Dermis blood vessel endothelial cell (primary cell): ENCODE measurements at regions not wholly inside any gene's neighbourhood (a gene's known extent, or its start where the extent isn't known, plus 50 kb on each side); places are given as distances from the start of the nearest gene placed in this dataset.

Experiments used
- DNase-seq: peaks from one replicate; pipeline ENCODE4 v3.0.0; 2010

GRCh38 chr15:93706495-93707292 is 524.7 kb upstream of the MCTP2 start:
- no peak for DNase-seq

- no peak for DNase-seq
Observed at GRCh38 chr15:93705753-93706455, 525.5 kb upstream of the MCTP2 start.

GRCh38 chr15:93703092-93703739 is 528.1 kb upstream of the MCTP2 start:
- no peak for DNase-seq

- no peak for DNase-seq
Observed at GRCh38 chr15:93700051-93700450, 531.3 kb upstream of the MCTP2 start.

GRCh38 chr15:93694033-93694432 is 537.3 kb upstream of the MCTP2 start:
- no peak for DNase-seq

- DNase-seq = no peak
Observed at GRCh38 chr15:93683651-93684050, 547.7 kb upstream of the MCTP2 start.

- DNase-seq = no peak
Observed at GRCh38 chr15:93671387-93671943, 559.9 kb upstream of the MCTP2 start.

- no peak for DNase-seq
Observed at GRCh38 chr15:93670931-93671330, 560.4 kb upstream of the MCTP2 start.

GRCh38 chr15:93664213-93664956 is 567.0 kb upstream of the MCTP2 start:
- DNase-seq = no peak

- no peak for DNase-seq
Observed at GRCh38 chr15:93662162-93662885, 569.0 kb upstream of the MCTP2 start.

- DNase-seq = no peak
Observed at GRCh38 chr15:93658026-93658816, 569.2 kb upstream of the RGMA start.

- DNase-seq = no peak
Observed at GRCh38 chr15:93656041-93656440, 567.0 kb upstream of the RGMA start.

GRCh38 chr15:93649691-93650235 is 560.8 kb upstream of the RGMA start:
- no peak for DNase-seq

GRCh38 chr15:93646193-93646592 is 557.2 kb upstream of the RGMA start:
- no peak for DNase-seq

GRCh38 chr15:93645594-93645993 is 556.6 kb upstream of the RGMA start:
- DNase-seq = no peak

GRCh38 chr15:93644595-93644994 is 555.6 kb upstream of the RGMA start:
- DNase-seq = no peak

- DNase-seq = no peak
Observed at GRCh38 chr15:93640411-93640962, 551.5 kb upstream of the RGMA start.

- no peak for DNase-seq
Observed at GRCh38 chr15:93631958-93632618, 543.1 kb upstream of the RGMA start.

GRCh38 chr15:93619597-93619996 is 530.6 kb upstream of the RGMA start:
- no peak for DNase-seq

- no peak for DNase-seq
Observed at GRCh38 chr15:93617443-93617842, 528.4 kb upstream of the RGMA start.
